Memory B cell (primary cell): ENCODE measurements at regions not wholly inside any gene's neighbourhood (a gene's known extent, or its start where the extent isn't known, plus 50 kb on each side); places are given as distances from the start of the nearest gene placed in this dataset.

Source experiments
- ATAC-seq: fragments of 150-1000 bp; cut with Tn5 transposase; 2 replicates; pipeline ENCODE4 v1.10.0; 2021; ENCODE audit warnings: low read depth, mild to moderate bottlenecking, moderate library complexity
- DNase-seq, 2 donors: peaks; one replicate each; pipeline ENCODE4 v3.0.0; 2022; ENCODE audit warnings: low spot score in 2 of 2
- H3K27ac Mint-ChIP-seq: one replicate; pipeline ENCODE4 v1.8.0; 2022; ENCODE audit warnings: mild to moderate bottlenecking, moderate library complexity, mixed read lengths
- H3K27me3 Mint-ChIP-seq: one replicate; pipeline ENCODE4 v1.8.0; 2022; ENCODE audit warnings: mixed read lengths
- H3K36me3 Mint-ChIP-seq: one replicate; pipeline ENCODE4 v1.8.0; 2022; ENCODE audit warnings: mild to moderate bottlenecking, mixed read lengths
- H3K4me1 Mint-ChIP-seq: one replicate; pipeline ENCODE4 v1.8.0; 2022; ENCODE audit warnings: mixed read lengths
- H3K4me3 Mint-ChIP-seq: one replicate; pipeline ENCODE4 v1.8.0; 2022; ENCODE audit warnings: mild to moderate bottlenecking, moderate library complexity, mixed read lengths
- H3K9me3 Mint-ChIP-seq: one replicate; pipeline ENCODE4 v1.8.0; 2022; ENCODE audit warnings: mixed read lengths

DNA sequence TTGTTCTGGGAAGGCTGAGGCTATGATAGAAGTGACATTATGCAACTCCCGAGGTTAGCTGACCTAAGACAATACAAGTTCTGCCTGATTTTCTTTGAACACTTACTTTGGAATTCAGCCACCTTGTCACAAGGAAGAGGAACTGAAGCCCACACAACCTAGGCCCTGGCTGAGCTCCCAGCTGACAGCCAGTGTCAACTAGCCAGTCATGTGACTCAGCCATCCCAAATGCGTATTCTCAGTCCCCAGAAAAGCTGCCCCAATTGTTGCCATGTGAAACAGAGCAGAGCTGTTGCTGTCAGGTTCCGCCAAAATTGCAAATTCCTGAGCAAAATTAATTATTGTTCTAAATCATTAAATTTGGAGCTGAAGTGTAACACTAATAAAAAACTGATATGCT lies 1010.0 kb downstream of the XPNPEP1 start:
- peaks cover 14% of the 10 kb centered on the region for H3K27me3 Mint-ChIP-seq
- H3K4me1 Mint-ChIP-seq, result no peaks in the 10 kb centered on the region
- no peak for DNase-seq
- no peaks in the 10 kb centered on the region for H3K9me3 Mint-ChIP-seq
- no peaks in the 10 kb centered on the region for H3K36me3 Mint-ChIP-seq
- no peak overlapping the region for H3K4me3 Mint-ChIP-seq
- no peak overlapping the region for H3K27ac Mint-ChIP-seq
- ATAC-seq, result no peak

DNA sequence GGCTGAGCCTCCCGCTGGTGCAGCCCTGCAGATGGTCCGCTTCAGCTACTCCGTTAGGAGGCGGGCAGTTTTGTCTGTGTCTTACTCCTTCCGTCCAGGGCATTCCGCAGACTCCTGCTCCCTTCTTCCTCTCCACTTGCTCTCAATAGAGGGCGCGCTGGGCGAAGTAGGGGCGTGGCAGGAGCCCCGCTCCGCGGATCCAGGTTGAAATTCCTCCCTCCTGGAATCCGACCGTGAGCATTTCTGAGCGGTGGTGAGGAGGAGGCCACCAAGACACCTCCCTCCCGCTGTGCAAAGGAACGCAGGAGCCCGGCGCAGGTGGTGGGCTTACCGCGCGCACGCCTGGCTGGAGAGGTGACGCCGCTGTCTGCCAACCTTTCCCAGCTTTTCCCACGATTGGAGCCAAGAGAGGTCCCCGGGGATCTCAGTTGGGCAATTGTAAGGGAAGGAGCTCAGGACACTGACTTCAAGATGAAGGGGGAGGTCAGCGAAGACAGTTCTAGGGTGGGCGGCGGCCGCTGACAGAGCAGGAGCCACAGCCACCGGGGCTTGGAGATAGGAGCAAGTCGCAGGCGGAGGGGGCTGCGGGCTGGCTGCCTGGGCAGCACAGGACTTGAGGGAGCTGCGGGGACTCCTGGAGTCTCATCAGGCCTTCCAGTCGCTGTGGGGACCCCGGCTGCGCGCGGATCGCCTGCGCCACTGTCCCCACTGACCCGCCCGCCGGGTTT lies 1011.3 kb downstream of the XPNPEP1 start:
- Mint-ChIP-seq H3K4me1 (no peaks in the 10 kb centered on the region), H3K27me3 (peaks cover 16% of the 10 kb centered on the region), H3K9me3 (no peaks in the 10 kb centered on the region), H3K36me3 (no peaks in the 10 kb centered on the region), H3K4me3 (peak overlapping the region; percentile 79), H3K27ac (no peak overlapping the region)
- ATAC-seq (peak; percentile 65), DNase-seq (peak in 1 of 2 donors; percentile 20)

DNA sequence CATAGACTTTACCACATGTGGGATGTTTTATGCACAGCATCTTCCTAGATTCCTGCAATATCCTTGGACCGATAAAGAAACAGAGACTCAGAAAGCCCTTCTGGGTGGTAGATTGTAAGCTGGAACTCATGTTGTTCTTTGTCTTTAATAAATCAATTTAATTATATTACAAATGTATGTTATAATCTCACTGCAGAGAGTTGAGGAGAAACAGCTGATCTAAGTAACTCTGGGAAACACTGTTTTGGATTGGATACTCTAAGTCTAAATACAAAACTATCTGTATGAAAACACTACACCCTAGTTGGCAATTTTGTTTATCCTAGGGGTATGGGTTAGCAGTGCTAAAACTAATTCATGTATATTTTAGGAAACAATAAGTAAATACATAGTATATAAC lies 1015.2 kb downstream of the XPNPEP1 start:
- ATAC-seq, result no peak
- H3K27me3 Mint-ChIP-seq, result peaks cover 11% of the 10 kb centered on the region
- H3K4me3 Mint-ChIP-seq, result no peak overlapping the region
- no peaks in the 10 kb centered on the region for H3K9me3 Mint-ChIP-seq
- H3K36me3 Mint-ChIP-seq, result no peaks in the 10 kb centered on the region
- no peaks in the 10 kb centered on the region for H3K4me1 Mint-ChIP-seq
- H3K27ac Mint-ChIP-seq, result no peak overlapping the region
- no peak for DNase-seq

DNA sequence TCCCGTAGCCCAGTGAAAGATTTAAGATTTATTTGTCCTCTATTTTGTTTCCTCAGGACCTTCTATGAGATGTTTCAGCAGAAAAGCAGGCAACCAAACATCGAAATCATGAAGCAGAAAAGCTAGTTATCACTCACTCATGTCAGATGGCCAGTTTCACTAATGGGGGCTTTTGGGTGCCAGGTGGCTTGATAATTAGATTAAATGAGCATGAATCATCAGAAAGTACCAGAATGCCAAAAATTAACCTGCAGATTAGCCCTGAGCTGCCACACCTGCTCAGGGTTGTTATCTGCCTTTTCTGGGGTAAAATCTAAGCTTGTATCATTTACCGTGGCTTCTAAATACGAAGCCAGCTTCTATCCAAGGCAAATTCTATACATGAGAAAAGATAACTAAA lies 1017.5 kb downstream of the XPNPEP1 start:
- Mint-ChIP-seq H3K9me3 (no peaks in the 10 kb centered on the region), H3K27me3 (peaks cover 5% of the 10 kb centered on the region), H3K4me1 (peaks cover 18% of the 10 kb centered on the region), H3K36me3 (no peaks in the 10 kb centered on the region), H3K4me3 (no peak overlapping the region), H3K27ac (no peak overlapping the region)
- ATAC-seq, result no peak
- DNase-seq, result no peak

DNA sequence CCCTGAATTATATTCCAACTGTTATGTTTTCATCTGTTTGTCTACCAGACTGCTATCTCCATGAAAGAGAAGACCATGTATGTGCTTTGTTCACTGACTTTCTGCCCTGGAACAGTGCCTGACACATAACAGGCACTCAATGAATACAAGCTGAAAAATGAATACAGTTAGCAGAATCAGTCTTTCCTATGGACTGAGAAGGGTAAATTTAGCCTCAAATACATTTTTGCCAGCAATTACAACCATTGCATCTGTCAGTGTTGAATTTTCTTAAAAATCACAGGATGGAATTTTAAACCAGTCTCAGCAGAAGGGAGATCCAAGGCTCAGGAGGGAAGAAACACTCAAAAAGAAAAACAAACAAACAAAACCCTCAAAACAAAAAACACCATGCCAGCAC lies 1018.1 kb downstream of the XPNPEP1 start:
- no peaks in the 10 kb centered on the region for H3K9me3 Mint-ChIP-seq
- ATAC-seq, result no peak
- H3K36me3 Mint-ChIP-seq, result no peaks in the 10 kb centered on the region
- H3K27ac Mint-ChIP-seq, result no peak overlapping the region
- peaks cover 18% of the 10 kb centered on the region for H3K4me1 Mint-ChIP-seq
- DNase-seq, result no peak
- no peak overlapping the region for H3K4me3 Mint-ChIP-seq
- H3K27me3 Mint-ChIP-seq, result peaks cover 3% of the 10 kb centered on the region

DNA sequence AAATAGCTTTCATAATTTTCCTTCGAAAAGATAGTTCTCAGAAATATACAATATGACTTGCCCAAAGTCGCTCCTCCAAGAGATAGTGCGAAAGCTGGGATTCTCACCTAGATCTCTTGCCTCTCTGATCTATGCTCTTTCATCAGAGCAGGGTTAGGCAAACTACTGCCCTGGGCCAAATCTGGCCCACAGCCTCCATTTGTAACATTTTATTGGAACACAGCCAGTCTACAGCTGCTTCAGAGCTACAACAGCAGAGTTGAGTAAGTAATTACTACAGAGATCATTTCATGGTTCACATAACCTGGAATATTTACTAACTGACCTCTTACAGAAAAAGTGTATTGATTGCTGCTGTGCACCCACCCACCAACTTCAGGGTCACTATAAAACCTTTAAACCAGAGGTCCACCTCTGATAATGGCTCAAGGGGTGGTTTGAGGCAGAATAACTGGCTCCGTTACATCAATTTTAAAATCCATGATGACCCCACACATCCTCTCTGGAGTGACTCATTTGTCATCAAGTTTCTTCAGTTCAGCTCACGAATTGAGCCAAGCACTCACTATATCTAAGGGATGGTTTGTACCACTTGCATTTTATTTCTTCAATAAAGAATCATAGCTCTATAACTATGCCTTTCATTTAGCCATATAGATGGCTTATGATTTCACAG lies 1019.0 kb downstream of the XPNPEP1 start:
- ATAC-seq (no peak), DNase-seq (no peak)
- H3K4me3 Mint-ChIP-seq, result no peak overlapping the region
- H3K4me1 Mint-ChIP-seq, result peaks cover 18% of the 10 kb centered on the region
- H3K9me3 Mint-ChIP-seq, result no peaks in the 10 kb centered on the region
- no peaks in the 10 kb centered on the region for H3K36me3 Mint-ChIP-seq
- no peak overlapping the region for H3K27ac Mint-ChIP-seq
- peaks cover 3% of the 10 kb centered on the region for H3K27me3 Mint-ChIP-seq

DNA sequence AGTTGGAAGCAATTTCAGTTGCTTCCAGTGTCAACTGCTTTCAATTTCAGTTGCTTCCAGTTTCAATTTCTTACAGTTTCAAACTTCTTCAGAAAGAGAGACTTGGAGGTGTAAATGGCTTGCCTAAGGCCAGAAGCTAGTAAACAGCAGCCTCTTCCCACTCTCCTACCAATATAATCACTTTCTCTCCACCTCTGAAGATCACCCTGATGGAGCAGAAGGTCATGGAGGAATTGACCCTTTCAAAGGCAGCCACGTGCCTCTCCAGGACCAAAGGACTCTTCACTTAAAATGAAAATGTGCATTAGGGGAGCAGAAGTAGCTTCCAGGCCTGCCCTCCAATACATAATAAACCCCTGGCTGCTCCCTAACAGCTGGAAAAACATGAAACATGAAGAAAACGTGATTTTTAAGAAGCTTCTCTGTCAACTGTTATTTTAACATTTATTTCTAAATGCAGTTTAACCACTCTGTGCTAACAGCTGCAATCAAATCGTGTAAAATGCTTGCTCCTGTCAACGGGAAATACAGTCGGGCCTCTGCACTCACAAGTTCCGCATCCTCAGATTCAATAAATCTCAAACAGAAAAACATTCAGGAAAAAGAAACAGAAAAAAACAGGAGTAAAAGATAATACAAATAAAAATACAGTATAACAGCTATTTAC lies 1020.6 kb downstream of the XPNPEP1 start:
- Mint-ChIP-seq H3K36me3 (no peaks in the 10 kb centered on the region), H3K9me3 (no peaks in the 10 kb centered on the region), H3K4me1 (peaks cover 18% of the 10 kb centered on the region), H3K27me3 (peaks cover 2% of the 10 kb centered on the region), H3K27ac (no peak overlapping the region), H3K4me3 (peak overlapping the region; percentile 15)
- DNase-seq, result no peak
- peak; percentile 37 for ATAC-seq

DNA sequence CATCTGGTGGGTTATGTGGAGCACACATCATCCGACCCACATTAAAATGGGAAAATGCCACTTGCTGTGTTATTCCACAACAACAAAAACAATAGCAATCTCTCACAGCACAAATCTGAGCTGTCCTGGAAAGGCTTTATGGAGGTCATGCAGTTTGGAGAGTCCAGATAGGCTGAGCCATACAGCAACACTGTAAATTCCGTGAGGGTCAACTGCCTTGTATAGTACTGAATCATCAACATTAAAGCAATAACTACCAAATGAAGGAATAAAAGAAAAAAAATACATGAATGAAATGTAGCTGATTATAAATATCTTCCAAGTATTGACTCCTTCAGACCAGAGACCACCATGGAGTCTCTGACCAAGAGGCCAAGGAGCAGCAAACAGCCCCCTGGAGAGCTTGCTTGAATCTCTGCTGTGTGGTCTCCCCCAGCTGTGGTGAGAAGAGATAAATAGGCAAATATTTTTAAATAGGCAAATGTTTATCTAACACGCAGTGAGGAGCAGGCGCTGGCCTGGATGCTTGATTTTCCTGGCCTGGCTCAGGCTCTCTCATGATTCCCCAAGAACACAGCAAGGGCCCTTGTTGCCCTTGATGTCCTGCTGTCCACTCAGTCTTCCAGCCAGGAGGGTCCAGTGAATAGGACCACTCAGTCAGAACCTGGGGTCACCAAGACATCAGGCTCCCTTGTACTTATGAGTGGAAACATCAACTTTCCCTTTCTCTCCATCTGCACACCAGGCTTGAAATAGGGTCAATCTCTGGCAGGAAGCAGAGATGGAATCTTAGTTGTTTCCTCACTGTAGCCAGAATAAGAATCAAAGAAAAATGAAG lies 1021.3 kb downstream of the XPNPEP1 start:
- no peak for ATAC-seq
- H3K4me3 Mint-ChIP-seq, result peak overlapping the region; percentile 15
- no peak for DNase-seq
- H3K4me1 Mint-ChIP-seq, result peaks cover 18% of the 10 kb centered on the region
- no peaks in the 10 kb centered on the region for H3K36me3 Mint-ChIP-seq
- H3K27me3 Mint-ChIP-seq, result no peaks in the 10 kb centered on the region
- no peak overlapping the region for H3K27ac Mint-ChIP-seq
- no peaks in the 10 kb centered on the region for H3K9me3 Mint-ChIP-seq

DNA sequence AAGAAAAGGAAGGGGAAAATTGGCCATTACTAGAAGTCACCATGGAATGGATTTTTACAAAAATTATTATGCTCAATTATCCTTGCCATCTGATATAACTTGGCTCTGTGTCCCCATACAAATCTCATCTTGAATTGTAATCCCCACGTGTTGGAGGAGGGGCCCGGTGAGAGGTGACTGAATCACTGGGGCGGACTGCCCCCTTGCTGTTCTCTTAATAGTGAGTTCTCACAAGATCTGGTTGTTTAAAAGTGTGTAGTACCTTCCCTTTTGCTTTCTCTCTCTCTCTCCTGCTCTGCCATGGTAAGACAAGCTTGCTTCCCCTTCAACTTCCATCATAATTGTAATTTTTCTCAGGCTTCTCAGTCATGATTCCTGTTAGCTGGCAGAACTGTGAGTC lies 1023.6 kb downstream of the XPNPEP1 start:
- peaks cover 2% of the 10 kb centered on the region for H3K9me3 Mint-ChIP-seq
- H3K4me1 Mint-ChIP-seq, result peaks cover 28% of the 10 kb centered on the region
- no peak overlapping the region for H3K27ac Mint-ChIP-seq
- ATAC-seq, result no peak
- H3K36me3 Mint-ChIP-seq, result peaks cover 2% of the 10 kb centered on the region
- DNase-seq, result no peak
- no peak overlapping the region for H3K4me3 Mint-ChIP-seq
- no peaks in the 10 kb centered on the region for H3K27me3 Mint-ChIP-seq

DNA sequence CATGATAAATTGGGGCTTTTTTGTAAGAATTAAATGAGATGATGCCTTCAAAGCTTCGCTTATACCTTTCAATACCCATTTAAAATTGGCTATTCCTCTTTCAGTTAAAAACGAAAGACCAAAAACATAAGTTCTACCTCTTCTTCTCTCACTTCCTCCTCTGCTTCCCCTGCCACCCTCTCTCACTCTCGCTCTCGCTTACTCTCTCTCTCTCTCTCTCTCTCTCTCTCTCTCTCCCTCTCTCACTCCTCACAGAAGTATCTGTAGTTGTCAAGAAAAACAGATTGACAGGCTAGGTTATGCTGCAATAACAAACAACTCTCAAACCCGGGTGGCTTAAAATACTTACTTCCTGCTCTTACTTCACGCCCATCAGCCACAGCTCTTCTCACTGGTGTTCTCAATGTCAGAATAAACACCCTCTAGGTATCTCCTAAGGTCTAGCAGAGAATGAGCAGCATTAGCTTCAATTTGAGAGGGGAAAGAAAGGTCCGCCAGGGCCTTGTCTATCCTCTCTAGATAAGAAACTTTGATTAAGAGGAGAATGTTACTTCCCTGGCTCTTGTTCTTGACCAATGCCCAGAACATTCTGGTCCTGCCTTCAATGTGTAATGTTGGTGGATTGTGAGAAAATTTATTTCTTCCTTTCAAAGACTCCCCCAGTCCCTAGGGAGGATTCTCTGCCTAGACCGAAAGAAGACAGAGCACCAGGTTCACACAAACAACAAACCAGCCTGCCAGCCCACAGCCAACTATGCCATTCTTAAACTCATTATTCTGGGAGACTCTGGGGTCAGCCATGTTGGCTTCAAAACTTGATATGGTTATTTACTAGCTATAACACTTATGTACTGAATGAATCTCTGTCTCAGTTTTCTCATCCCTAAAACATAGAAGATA lies 1028.7 kb downstream of the XPNPEP1 start:
- DNase-seq (peak in 1 of 2 donors; percentile 43), ATAC-seq (peak; percentile 90)
- Mint-ChIP-seq H3K4me1 (peaks cover 21% of the 10 kb centered on the region), H3K4me3 (peak overlapping the region; percentile 6), H3K27me3 (no peaks in the 10 kb centered on the region), H3K36me3 (peaks cover 2% of the 10 kb centered on the region), H3K9me3 (peaks cover 6% of the 10 kb centered on the region), H3K27ac (peak overlapping the region; percentile 80)

DNA sequence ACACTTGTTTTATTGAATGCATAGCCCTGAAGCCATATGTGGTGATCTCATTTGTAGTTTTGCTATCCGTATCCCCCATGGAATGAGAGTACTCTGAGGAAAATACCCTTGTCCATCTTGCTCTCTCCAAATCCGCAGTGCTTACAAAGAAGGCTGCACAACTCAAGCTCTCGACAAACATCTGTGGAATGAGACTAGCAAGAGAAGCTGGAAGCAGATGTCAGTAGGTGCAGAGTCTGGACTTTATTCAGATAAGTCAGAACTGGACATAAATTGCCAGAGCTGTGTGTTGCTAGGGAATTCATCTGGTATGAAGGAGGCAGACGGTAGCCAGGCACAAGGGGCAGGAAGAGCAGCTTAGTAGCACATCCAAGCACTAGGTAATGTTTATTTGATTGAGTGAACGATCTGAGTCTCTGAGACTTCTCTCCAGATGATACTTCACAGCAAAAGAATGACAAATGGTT lies 1046.2 kb downstream of the XPNPEP1 start:
- H3K27me3 Mint-ChIP-seq, result no peaks in the 10 kb centered on the region
- H3K4me1 Mint-ChIP-seq, result peaks cover 6% of the 10 kb centered on the region
- DNase-seq (no peak), ATAC-seq (no peak)
- no peaks in the 10 kb centered on the region for H3K36me3 Mint-ChIP-seq
- no peak overlapping the region for H3K4me3 Mint-ChIP-seq
- H3K9me3 Mint-ChIP-seq, result no peaks in the 10 kb centered on the region
- no peak overlapping the region for H3K27ac Mint-ChIP-seq

DNA sequence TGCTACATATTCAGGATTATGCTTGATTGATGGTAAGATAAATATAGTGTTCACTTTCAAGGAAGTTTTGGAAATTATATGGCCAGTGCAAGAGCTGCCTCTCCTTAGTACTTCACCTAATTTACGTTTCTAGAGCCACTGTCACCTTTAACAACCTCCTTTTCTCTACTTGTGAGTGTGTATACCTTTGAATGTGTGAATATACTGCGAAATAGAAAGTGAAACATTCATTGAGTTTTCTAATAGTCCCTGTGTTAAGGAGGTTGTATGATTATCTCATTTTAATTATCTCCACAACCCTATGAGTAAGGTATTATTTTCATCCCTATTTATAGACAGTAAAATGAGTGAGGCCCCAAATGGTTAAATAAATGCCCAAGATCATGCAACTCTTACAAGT lies 1050.5 kb downstream of the XPNPEP1 start:
- no peak for ATAC-seq

DNA sequence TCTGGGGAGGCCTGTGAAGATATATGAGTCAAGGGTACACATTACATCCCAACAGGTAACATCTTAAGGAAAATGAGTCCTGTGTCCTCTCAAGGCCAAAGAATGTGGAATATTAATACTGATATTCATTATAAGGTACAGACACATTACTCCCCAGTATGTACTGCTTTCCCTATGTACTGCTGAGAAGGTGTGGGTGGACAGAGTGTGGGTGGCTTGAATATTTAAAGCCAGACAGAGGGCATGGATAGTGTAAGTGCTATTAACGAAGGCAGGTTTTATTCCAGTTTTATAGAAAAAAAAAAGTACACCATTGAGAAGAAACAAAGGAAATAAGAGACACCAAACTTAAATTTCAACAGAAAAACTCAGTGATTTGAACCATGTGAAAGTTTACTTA lies 1054.4 kb downstream of the XPNPEP1 start:
- H3K4me1 Mint-ChIP-seq, result peaks cover 6% of the 10 kb centered on the region
- H3K27ac Mint-ChIP-seq, result no peak overlapping the region
- no peak for DNase-seq
- no peak overlapping the region for H3K4me3 Mint-ChIP-seq
- no peaks in the 10 kb centered on the region for H3K9me3 Mint-ChIP-seq
- no peak for ATAC-seq
- no peaks in the 10 kb centered on the region for H3K27me3 Mint-ChIP-seq
- no peaks in the 10 kb centered on the region for H3K36me3 Mint-ChIP-seq

More for the DNA sequence above, 1050.5 kb downstream of the XPNPEP1 start:
- Mint-ChIP-seq H3K27ac (no peak overlapping the region), H3K27me3 (no peaks in the 10 kb centered on the region), H3K9me3 (no peaks in the 10 kb centered on the region), H3K36me3 (no peaks in the 10 kb centered on the region), H3K4me1 (peaks cover 6% of the 10 kb centered on the region), H3K4me3 (no peak overlapping the region)
- DNase-seq, result no peak
